Chondrocyte (in vitro differentiated cells): ENCODE measurements at regions not wholly inside any gene's neighbourhood (a gene's known extent, or its start where the extent isn't known, plus 50 kb on each side); places are given as distances from the start of the nearest gene placed in this dataset.
"Not testable (repeated sequence)": the region's sequence is repeated elsewhere in the genome, so short reads cannot be mapped to it uniquely, and the experiment has no call there.

Experiments
- DNase-seq: peaks from one replicate; pipeline ENCODE4 v3.0.0; 2021; ENCODE audit warnings: mixed read lengths, low spot score
- H3K27ac Mint-ChIP-seq: one replicate; pipeline ENCODE4 v1.8.0; 2021; ENCODE audit warnings: mild to moderate bottlenecking, moderate library complexity, mixed read lengths; ENCODE audit not compliant: unreplicated experiment
- H3K27me3 Mint-ChIP-seq: 2 replicates; pipeline ENCODE4 v1.8.0; 2021; ENCODE audit warnings: low read depth, mixed read lengths
- H3K36me3 Mint-ChIP-seq: 2 replicates; pipeline ENCODE4 v1.8.0; 2021; ENCODE audit warnings: low read depth, mixed read lengths
- H3K4me1 Mint-ChIP-seq: 2 replicates; pipeline ENCODE4 v1.8.0; 2021; ENCODE audit warnings: low read depth, mild to moderate bottlenecking, mixed read lengths
- H3K4me3 Mint-ChIP-seq: one replicate; pipeline ENCODE4 v1.8.0; 2021; ENCODE audit warnings: mild to moderate bottlenecking, moderate library complexity, mixed read lengths; ENCODE audit not compliant: unreplicated experiment
- H3K9me3 Mint-ChIP-seq: 2 replicates; pipeline ENCODE4 v1.8.0; 2021; ENCODE audit warnings: low read depth, mixed read lengths
- CTCF ChIP-seq: fragments of 200-600 bp; sonication (generic); IDR thresholded peaks from 2 replicates; pipeline ENCODE4 v1.5.0; 2021; ENCODE audit warnings: antibody characterized with exemption, mild to moderate bottlenecking, moderate library complexity

GRCh38 chr10:15921423-15921945, 61.2 kb upstream of the MINDY3 start:
- H3K9me3 Mint-ChIP-seq = peaks cover 16% of the 10 kb centered on the region
- peaks cover 11% of the 10 kb centered on the region for H3K27me3 Mint-ChIP-seq
- not testable (repeated sequence) for H3K4me3 Mint-ChIP-seq, DNase-seq, H3K36me3 Mint-ChIP-seq, H3K4me1 Mint-ChIP-seq, H3K27ac Mint-ChIP-seq

GRCh38 chr10:15931376-15931775, 71.1 kb upstream of the MINDY3 start:
- no peak for TF ChIP-seq CTCF
- Mint-ChIP-seq H3K4me1 (no peaks in the 10 kb centered on the region), H3K27me3 (peaks cover 25% of the 10 kb centered on the region)

GRCh38 chr10:15939543-15939942, 79.2 kb upstream of the MINDY3 start:
- not testable (repeated sequence) for H3K36me3 Mint-ChIP-seq, DNase-seq, H3K27me3 Mint-ChIP-seq, H3K27ac Mint-ChIP-seq, H3K4me3 Mint-ChIP-seq, H3K9me3 Mint-ChIP-seq, H3K4me1 Mint-ChIP-seq

More at GRCh38 chr10:15931376-15931775, 71.1 kb upstream of the MINDY3 start:
- Mint-ChIP-seq H3K36me3 (no peaks in the 10 kb centered on the region), H3K27ac (no peak overlapping the region), H3K4me3 (no peak overlapping the region), H3K9me3 (peaks cover 10% of the 10 kb centered on the region)
- DNase-seq = no peak

- Mint-ChIP-seq H3K27me3 (peaks cover 5% of the 10 kb centered on the region), H3K4me1 (no peaks in the 10 kb centered on the region), H3K36me3 (no peaks in the 10 kb centered on the region), H3K9me3 (peaks cover 15% of the 10 kb centered on the region), H3K4me3 (no peak overlapping the region), H3K27ac (no peak overlapping the region)
- no peak for TF ChIP-seq CTCF
- DNase-seq = no peak
These were observed 83.1 kb upstream of the MINDY3 start for GRCh38 chr10:15943426-15943825.

- H3K27me3 Mint-ChIP-seq = peaks cover 27% of the 10 kb centered on the region
- H3K27ac Mint-ChIP-seq = no peak overlapping the region
- no peaks in the 10 kb centered on the region for H3K36me3 Mint-ChIP-seq
- TF ChIP-seq CTCF = no peak
- no peaks in the 10 kb centered on the region for H3K4me1 Mint-ChIP-seq
- no peak for DNase-seq
- no peak overlapping the region for H3K4me3 Mint-ChIP-seq
- H3K9me3 Mint-ChIP-seq = no peaks in the 10 kb centered on the region
These were observed 93.9 kb upstream of the MINDY3 start for GRCh38 chr10:15954188-15954587.

- H3K4me3 Mint-ChIP-seq = no peak overlapping the region
- no peak overlapping the region for H3K27ac Mint-ChIP-seq
- DNase-seq = no peak
- H3K9me3 Mint-ChIP-seq = peaks cover 2% of the 10 kb centered on the region
- H3K4me1 Mint-ChIP-seq = no peaks in the 10 kb centered on the region
- TF ChIP-seq CTCF = no peak
- no peaks in the 10 kb centered on the region for H3K36me3 Mint-ChIP-seq
- peaks cover 18% of the 10 kb centered on the region for H3K27me3 Mint-ChIP-seq
These were observed 100.0 kb upstream of the MINDY3 start for GRCh38 chr10:15960277-15960676.

GRCh38 chr10:15972736-15973135, 112.4 kb upstream of the MINDY3 start:
- H3K36me3 Mint-ChIP-seq, H3K27ac Mint-ChIP-seq, DNase-seq, H3K4me3 Mint-ChIP-seq, H3K4me1 Mint-ChIP-seq, H3K9me3 Mint-ChIP-seq: not testable (repeated sequence)
- H3K27me3 Mint-ChIP-seq = peaks cover 15% of the 10 kb centered on the region
